HG03571 (cell line): ENCODE measurements at regions not wholly inside any gene's neighbourhood (a gene's known extent, or its start where the extent isn't known, plus 50 kb on each side); places are given as distances from the start of the nearest gene placed in this dataset.
A peak's percentile ranks its signal among the peaks of the same experiment; 100 is the strongest.
"Not testable (repeated sequence)": the region's sequence is repeated elsewhere in the genome, so short reads cannot be mapped to it uniquely, and the experiment has no call there.

Source experiments
- ATAC-seq: cut with Tn5 transposase; IDR thresholded peaks from one replicate; pipeline ENCODE4 v1.9.1; 2021; ENCODE audit not compliant: unreplicated experiment

- no peak for ATAC-seq
Measured at GRCh38 chr15:92821491-92822116, 78.5 kb upstream of the CHD2 start.

- ATAC-seq = no peak
Measured at GRCh38 chr15:92822216-92823144, 77.6 kb upstream of the CHD2 start.

- no peak for ATAC-seq
Measured at GRCh38 chr15:92825985-92826384, 74.1 kb upstream of the CHD2 start.

GRCh38 chr15:92827991-92828390 is 72.1 kb upstream of the CHD2 start:
- not testable (repeated sequence) for ATAC-seq

- ATAC-seq = no peak
Measured at GRCh38 chr15:92829875-92830274, 70.2 kb upstream of the CHD2 start.

- no peak for ATAC-seq
Measured at GRCh38 chr15:92831336-92831654, 68.8 kb upstream of the CHD2 start.

- ATAC-seq = peak; percentile 98
Measured at GRCh38 chr15:92831655-92832328, 68.3 kb upstream of the CHD2 start.

- no peak for ATAC-seq
Measured at GRCh38 chr15:92833106-92833433, 67.1 kb upstream of the CHD2 start.

- no peak for ATAC-seq
Measured at GRCh38 chr15:92833493-92834271, 66.4 kb upstream of the CHD2 start.

GRCh38 chr15:92839696-92840095 is 60.4 kb upstream of the CHD2 start:
- ATAC-seq = peak; percentile 71

- ATAC-seq = no peak
Measured at GRCh38 chr15:92840149-92840548, 60.0 kb upstream of the CHD2 start.

- no peak for ATAC-seq
Measured at GRCh38 chr15:92843326-92843725, 56.8 kb upstream of the CHD2 start.

- ATAC-seq = no peak
Measured at GRCh38 chr15:92843814-92844213, 56.3 kb upstream of the CHD2 start.

GRCh38 chr15:92845126-92845508 is 55.0 kb upstream of the CHD2 start:
- ATAC-seq = peak; percentile 63

GRCh38 chr15:92846741-92847140 is 53.4 kb upstream of the CHD2 start:
- no peak for ATAC-seq

- ATAC-seq = no peak
Measured at GRCh38 chr15:92847841-92848240, 52.3 kb upstream of the CHD2 start.

GRCh38 chr15:92848464-92848851 is 51.7 kb upstream of the CHD2 start:
- ATAC-seq = no peak

- ATAC-seq = peak; percentile 59
Measured at GRCh38 chr15:92848852-92849598, 51.1 kb upstream of the CHD2 start.

- ATAC-seq = not testable (repeated sequence)
Measured at GRCh38 chr15:92850218-92850617, 49.9 kb upstream of the CHD2 start.
